ENCODE measurements at regions not wholly inside any gene's neighbourhood (a gene's known extent, or its start where the extent isn't known, plus 50 kb on each side); places are given as distances from the start of the nearest gene placed in this dataset.

DNA sequence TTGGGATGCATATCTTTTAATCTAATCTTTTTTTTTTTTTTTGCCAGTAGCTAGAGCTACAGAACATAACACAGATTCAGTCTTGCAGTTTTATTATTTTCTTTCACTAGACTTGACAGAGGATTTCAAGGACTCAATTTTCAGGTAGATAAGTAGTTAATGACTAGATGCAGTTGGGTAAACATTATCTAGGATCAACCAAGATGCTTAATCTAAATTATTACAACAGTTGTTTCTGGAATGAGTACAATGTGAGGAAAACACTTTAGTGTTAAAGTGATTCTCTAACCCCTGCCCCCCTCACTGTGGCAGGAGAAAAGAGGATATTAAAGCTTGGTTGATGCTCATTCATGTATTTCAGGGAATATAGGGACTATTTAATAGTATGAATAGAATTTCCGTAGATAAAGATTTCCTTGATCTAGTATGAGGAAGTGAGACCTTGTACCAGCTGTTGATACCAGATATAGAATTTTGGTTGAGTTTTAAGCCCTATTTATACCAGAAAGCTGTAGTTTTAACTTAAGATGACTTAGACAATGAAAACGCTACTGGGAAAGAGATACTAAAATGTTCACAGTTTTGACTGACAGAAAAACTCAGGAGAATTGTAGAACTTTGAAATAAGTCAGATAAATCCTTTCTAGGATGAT is 389.0 kb upstream of the C2CD4B start:
- no peak for DNase-seq

DNA sequence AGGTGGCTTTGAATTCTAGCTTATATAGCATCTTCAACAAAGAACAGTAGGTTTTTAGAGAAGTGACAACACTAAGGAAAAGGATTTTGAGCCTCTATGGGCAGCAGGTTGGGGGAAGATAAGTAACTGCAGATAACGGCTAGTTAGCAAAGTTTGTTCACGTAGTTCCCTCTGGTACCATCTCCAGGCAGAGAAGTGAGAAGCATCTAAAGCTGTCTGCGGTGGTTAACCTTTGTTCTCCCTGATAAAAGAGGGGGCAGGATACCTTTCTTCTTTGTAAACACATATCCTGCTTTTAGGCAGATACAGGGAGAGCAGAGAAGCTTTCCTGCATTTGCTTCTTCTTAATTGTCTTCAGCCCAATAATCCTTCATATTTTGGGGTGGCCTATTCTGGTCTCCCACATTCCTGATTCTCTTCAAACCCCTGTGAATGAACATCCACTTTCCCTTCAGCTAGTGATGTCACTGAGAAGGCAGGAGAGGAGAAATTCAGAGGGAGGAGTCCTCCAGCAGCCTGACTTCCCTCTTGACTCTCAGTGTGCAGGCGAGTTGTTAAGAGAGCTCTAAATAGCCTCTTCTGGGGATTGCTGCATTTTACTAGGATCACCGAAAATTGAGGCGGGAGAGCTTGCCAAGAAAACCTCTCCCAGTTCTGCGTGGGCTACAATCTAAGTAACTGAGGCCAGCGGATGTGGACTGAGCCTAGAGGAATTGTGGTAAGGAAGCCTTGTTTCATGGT is 393.7 kb upstream of the C2CD4B start:
- no peak for DNase-seq

GRCh38 chr15:62559381-62559733 is 394.3 kb upstream of the C2CD4B start:
- DNase-seq = no peak

- no peak for DNase-seq
These were observed 396.0 kb upstream of the C2CD4B start for GRCh38 chr15:62561059-62561519.

DNA sequence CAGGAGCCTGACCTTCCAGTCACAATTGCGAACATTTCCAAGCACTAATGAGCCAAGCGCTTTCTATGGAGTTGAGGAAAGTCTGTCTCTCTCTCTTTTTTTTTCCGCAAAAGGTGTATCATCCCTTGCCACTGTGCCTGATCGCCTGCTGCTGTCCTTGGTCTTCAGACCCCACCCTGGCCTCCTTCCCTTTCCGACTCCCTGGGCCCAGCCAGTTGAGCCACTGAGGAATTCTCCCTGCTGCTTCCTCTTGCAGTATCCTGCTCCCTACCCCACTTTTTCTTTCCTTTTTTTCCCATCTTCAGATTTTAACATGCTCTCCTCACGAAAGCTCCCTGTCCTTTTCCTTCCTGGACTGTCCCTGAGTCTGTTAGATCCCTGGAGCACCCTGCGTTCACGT is 396.5 kb upstream of the C2CD4B start:
- DNase-seq = no peak

GRCh38 chr15:62564886-62565633 is 400.0 kb upstream of the C2CD4B start:
- no peak for DNase-seq

DNA sequence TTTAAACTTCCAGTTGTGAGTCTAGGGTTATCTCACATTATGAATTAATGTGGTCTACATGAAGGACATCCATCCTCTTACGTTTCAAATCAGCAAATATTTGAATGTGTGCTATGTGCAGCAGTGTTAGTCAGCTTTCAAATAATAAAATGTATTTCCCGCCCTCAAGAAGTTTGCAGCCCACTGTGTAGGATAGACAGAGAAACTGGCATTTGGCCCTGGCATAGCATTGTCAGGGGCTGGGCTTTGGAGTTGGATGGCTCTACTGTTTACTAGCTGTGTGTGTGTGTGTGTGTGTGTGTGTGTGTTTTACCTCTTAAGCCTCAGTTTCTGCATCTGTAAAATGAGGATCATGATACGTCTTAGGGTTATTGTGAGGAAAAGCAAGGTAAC is 400.5 kb upstream of the C2CD4B start:
- no peak for DNase-seq

- no peak for DNase-seq
These were observed 401.2 kb upstream of the C2CD4B start for GRCh38 chr15:62566248-62566647.

DNA sequence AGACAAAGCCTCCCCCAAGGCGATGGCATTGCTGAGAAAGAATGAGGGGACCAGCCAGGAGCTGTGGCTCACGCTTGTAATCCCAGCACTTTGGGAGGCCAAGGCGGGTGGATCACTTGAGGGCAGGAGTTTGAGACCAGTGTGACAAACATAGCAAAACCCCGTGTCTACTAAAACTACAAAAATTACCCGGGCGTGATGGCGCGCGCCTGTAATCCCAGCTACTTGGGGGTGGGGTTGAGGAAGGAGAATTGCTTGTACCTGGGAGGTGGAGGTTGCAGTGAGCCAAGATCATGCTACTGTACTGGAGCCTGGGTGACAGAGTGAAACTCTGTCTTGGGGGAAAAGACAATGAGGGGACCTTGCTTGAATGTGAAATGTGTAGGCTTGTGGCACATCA is 402.4 kb upstream of the C2CD4B start:
- no peak for DNase-seq

- DNase-seq = no peak
These were observed 402.9 kb upstream of the C2CD4B start for GRCh38 chr15:62568004-62568403.

GRCh38 chr15:62568702-62569101 is 403.6 kb upstream of the C2CD4B start:
- DNase-seq = no peak

GRCh38 chr15:62569460-62570404 is 404.6 kb upstream of the C2CD4B start:
- no peak for DNase-seq

DNA sequence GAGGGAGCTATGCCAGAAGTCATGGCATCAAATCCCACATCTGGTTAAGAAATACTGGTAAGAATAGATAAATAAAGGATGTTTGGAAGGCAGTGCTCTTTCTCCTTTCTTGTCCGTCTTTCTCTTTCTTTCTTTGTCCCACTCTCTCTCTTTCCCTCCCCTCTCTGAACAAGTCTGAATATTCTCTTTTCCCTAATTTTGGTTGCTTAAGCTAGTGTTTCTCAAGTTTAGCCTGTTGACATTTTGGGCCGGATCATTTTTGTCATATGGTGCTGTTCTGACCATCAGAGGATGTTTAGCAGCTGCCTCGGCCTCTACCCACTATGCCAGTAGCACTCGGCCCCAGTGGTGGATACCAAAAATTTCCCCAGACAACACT is 405.3 kb upstream of the C2CD4B start:
- DNase-seq = no peak

GRCh38 chr15:62571072-62571471 is 406.0 kb upstream of the C2CD4B start:
- DNase-seq = no peak

DNA sequence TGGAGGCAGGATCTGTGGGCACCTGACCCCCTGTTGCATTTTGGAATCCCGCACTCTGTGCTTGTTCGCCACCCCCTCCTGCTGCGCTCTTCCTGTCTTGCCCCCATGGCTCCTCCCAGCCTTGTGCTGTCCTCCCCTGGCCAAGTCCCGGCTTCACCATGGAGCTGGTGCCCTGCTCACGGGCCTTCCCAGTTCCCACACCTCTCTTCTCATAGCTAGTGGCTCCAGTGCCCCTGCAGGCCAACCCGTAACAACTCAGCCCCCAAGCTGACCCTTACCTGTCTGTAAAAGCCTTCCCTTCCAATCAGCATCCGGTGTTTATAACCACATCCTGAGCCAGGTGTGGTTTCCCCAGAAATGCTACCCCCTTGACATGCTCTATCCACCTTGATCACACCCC is 407.7 kb upstream of the C2CD4B start:
- DNase-seq = no peak

DNA sequence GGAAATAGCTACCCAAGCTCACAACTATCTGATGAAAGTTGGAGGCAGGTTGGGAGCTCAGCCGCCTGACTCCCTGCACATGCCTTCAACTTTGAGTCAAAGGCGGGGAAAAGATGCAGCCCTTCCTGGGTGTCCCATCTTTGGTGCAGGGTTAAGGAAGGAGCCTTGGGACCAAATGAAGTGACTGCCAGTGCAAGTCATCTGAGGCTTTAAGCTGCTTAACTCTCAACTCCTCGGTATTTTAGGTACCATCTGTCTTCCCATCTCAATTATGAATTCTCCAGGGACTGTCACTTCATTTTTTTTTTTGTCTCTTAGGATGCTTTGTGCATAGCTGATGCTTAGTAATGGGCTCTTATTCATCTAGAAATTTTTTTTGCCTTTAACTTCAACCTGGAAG is 408.8 kb upstream of the C2CD4B start:
- no peak for DNase-seq

GRCh38 chr15:62578546-62578945 is 413.5 kb upstream of the C2CD4B start:
- DNase-seq = no peak

- no peak for DNase-seq
These were observed 413.9 kb upstream of the C2CD4B start for GRCh38 chr15:62578960-62579359.

GRCh38 chr15:62579842-62580241 is 414.8 kb upstream of the C2CD4B start:
- DNase-seq = no peak

DNA sequence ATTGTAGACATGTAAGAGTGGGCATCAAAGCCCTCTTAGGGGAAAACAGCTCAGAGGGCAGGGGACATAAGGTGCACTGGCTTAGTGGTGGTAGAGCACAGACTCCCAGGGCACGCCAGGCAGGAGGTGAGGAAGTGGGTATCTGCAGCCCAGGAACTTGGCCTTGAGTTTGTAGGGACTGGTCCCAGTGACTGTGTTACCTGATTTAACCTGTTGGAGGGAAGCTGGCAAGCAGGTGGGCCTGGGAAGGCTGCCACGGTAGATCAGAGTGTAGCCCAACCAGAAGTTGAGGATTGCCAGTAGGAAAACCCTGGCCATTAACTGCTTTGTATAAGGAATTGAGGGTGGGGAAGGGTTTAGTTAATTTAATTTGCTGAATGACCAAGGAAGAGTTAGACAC is 417.5 kb upstream of the C2CD4B start:
- DNase-seq = no peak

DNA sequence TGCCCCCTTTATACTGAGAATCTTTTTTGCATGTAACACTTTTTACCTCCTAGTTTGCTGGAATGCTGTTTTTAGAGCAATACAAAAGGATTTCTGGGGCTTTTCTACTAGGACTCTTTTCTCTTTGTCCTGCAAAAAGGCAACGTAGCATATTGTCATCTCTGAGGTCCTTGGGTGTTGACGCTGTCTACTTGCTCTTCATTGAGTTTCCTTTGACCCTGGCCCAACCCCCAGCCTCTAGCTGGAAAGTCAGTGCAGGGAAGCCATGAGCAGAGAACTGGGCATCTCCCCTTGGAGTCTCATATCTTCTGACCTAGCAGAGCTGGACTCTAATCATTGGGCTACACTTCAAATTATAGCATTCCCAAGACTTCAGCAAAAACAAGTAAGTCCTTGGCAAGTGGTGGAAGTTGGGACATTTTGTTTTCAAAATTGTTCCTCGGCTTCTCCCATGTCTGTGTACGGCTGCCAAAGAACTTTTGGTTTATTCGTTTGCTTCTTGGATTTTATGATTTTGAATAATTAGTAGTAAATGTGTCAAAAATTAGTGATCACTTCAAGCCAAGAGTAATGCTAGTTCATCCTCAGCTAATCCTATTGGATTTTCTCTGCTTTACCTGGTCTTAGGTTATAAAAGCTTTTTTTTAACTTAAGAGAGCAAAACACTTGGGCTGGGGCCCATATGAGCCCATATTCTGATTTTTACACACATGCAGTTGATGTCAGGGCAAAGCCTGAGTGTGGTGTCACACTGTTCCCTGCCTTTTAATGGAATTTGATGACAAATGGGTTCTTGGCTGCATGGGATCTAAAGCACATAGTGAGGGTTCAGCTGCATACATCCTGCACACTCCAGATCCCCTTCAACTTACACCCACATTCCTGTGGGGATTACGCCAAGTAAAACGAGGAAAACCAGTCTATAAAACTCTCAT is 419.5 kb upstream of the C2CD4B start:
- no peak for DNase-seq
